ENCODE measurements at regions not wholly inside any gene's neighbourhood (a gene's known extent, or its start where the extent isn't known, plus 50 kb on each side); places are given as distances from the start of the nearest gene placed in this dataset.

- TF ChIP-seq CTCF (IDR thresholded peaks at IDR 0.05; ENCODE audit: low read length) (peak; percentile 19; the same call in 1 of the 2 replicates), EZH2 (IDR thresholded peaks at IDR 0.05; ENCODE audit: borderline replicate concordance, low read length) (no peak)
Measured at GRCh38 chr12:124379938-124380754, 85.3 kb downstream of the RFLNA start.
